ENCODE measurements at regions not wholly inside any gene's neighbourhood (a gene's known extent, or its start where the extent isn't known, plus 50 kb on each side); places are given as distances from the start of the nearest gene placed in this dataset.

- H3K9me3 Mint-ChIP-seq (ENCODE audit: insufficient read depth), result peaks cover 6% of the 10 kb centered on the region
- Histone ChIP-seq H3K79me2 (ENCODE audit: control insufficient read depth, insufficient read depth, low read length) (no peaks in the 10 kb centered on the region), H3K9ac (ENCODE audit: low read length) (no peak overlapping the region), H3K9me3 (ENCODE audit: control extremely low read depth in 1 of 3, control insufficient read depth in 2 of 3, insufficient read depth in 1 of 3, low read length in 2 of 3) (peaks cover 0 to 8% (median 0%) of the 10 kb centered on the region in 3 donors), H2AFZ (ENCODE audit: insufficient read depth, low read depth, low read length, poor library complexity, severe bottlenecking) (no peak overlapping the region), H3K36me3 (replicated peaks in 1 of 2; ENCODE audit: control extremely low read depth in 1 of 2, control insufficient read depth in 1 of 2, extremely low read depth in 1 of 2, insufficient read depth in 2 of 2, low read length in 1 of 2) (no peaks in the 10 kb centered on the region), H3K27ac (ENCODE audit: low read length in 2 of 2) (no peak overlapping the region), H3K4me1 (ENCODE audit: control insufficient read depth in 2 of 2, insufficient read depth in 2 of 2, low read length in 2 of 2) (no peaks in the 10 kb centered on the region), H3K4me2 (replicated peaks; ENCODE audit: low read depth, low read length, poor library complexity, severe bottlenecking) (no peak overlapping the region), H3K27me3 (replicated peaks in 1 of 4; ENCODE audit: control extremely low read depth in 1 of 4, control insufficient read depth in 3 of 4, insufficient read depth in 4 of 4, low read length in 3 of 4) (no peaks in the 10 kb centered on the region), H4K20me1 (ENCODE audit: control insufficient read depth, insufficient read depth, low read length, poor library complexity, severe bottlenecking) (no peaks in the 10 kb centered on the region), H3K4me3 (ENCODE audit: control extremely low read depth in 1 of 5, extremely low read depth in 1 of 5, insufficient read depth in 1 of 5, low read depth in 2 of 5, low read length in 4 of 5) (no peak overlapping the region)
- intact Hi-C loops (cut with micrococcal nuclease), result no loop called here
- WGBS (ENCODE audit: insufficient coverage), result 94% methylated on average over 4 of the region's 4 CpGs
- DNase-seq (no peak), ATAC-seq (ENCODE audit: low read depth) (no peak)
- TF ChIP-seq EZH2 (IDR thresholded peaks at IDR 0.05; ENCODE audit: borderline replicate concordance, insufficient read depth, low read depth, low read length, poor library complexity, severe bottlenecking) (no peak), CTCF (IDR thresholded peaks at IDR 0.05) (no peak)
- CTCF ChIA-PET, result no interaction called here
- H3K27ac Mint-ChIP-seq, result no peak overlapping the region
- peaks cover 10% of the 10 kb centered on the region for H3K27me3 Mint-ChIP-seq
- POLR2A ChIA-PET, result no interaction called here
- no peaks in the 10 kb centered on the region for H3K4me1 Mint-ChIP-seq
- no peak overlapping the region for H3K4me3 Mint-ChIP-seq
These were observed 87.1 kb upstream of the IPO5 start for GRCh38 chr13:97866346-97866745.

GRCh38 chr13:97866751-97867150, 86.7 kb upstream of the IPO5 start:
- H4K20me1 ChIP-seq (ENCODE audit: control insufficient read depth, insufficient read depth, low read length, poor library complexity, severe bottlenecking), result no peaks in the 10 kb centered on the region
- Mint-ChIP-seq H3K27ac (no peak overlapping the region), H3K27me3 (peaks cover 10% of the 10 kb centered on the region), H3K4me1 (no peaks in the 10 kb centered on the region), H3K4me3 (no peak overlapping the region), H3K9me3 (ENCODE audit: insufficient read depth) (peaks cover 6% of the 10 kb centered on the region)
- CTCF ChIA-PET, result no interaction called here
- H3K27me3 ChIP-seq (replicated peaks in 1 of 4; ENCODE audit: control extremely low read depth in 1 of 4, control insufficient read depth in 3 of 4, insufficient read depth in 4 of 4, low read length in 3 of 4), result no peaks in the 10 kb centered on the region
- no peaks in the 10 kb centered on the region for H3K36me3 ChIP-seq (replicated peaks in 1 of 2; ENCODE audit: control extremely low read depth in 1 of 2, control insufficient read depth in 1 of 2, extremely low read depth in 1 of 2, insufficient read depth in 2 of 2, low read length in 1 of 2)
- H3K4me1 ChIP-seq (ENCODE audit: control insufficient read depth in 2 of 2, insufficient read depth in 2 of 2, low read length in 2 of 2), result no peaks in the 10 kb centered on the region
- POLR2A ChIA-PET, result no interaction called here
- peaks cover 0 to 8% (median 0%) of the 10 kb centered on the region in 3 donors for H3K9me3 ChIP-seq (ENCODE audit: control extremely low read depth in 1 of 3, control insufficient read depth in 2 of 3, insufficient read depth in 1 of 3, low read length in 2 of 3)
- H3K79me2 ChIP-seq (ENCODE audit: control insufficient read depth, insufficient read depth, low read length), result no peaks in the 10 kb centered on the region
- intact Hi-C loops (cut with micrococcal nuclease), result no loop called here
- H3K9ac ChIP-seq (ENCODE audit: low read length), result no peak overlapping the region
- no peak for TF ChIP-seq EZH2 (IDR thresholded peaks at IDR 0.05; ENCODE audit: borderline replicate concordance, insufficient read depth, low read depth, low read length, poor library complexity, severe bottlenecking)
- no peak for TF ChIP-seq CTCF (IDR thresholded peaks at IDR 0.05)
- H3K4me3 ChIP-seq (ENCODE audit: control extremely low read depth in 1 of 5, extremely low read depth in 1 of 5, insufficient read depth in 1 of 5, low read depth in 2 of 5, low read length in 4 of 5), result no peak overlapping the region
- no peak overlapping the region for H2AFZ ChIP-seq (ENCODE audit: insufficient read depth, low read depth, low read length, poor library complexity, severe bottlenecking)
- WGBS (ENCODE audit: insufficient coverage), result no CpG with 5 or more reads among the region's 3 CpGs
- no peak overlapping the region for H3K4me2 ChIP-seq (replicated peaks; ENCODE audit: low read depth, low read length, poor library complexity, severe bottlenecking)
- H3K27ac ChIP-seq (ENCODE audit: low read length in 2 of 2), result no peak overlapping the region
- DNase-seq (no peak), ATAC-seq (ENCODE audit: low read depth) (no peak)

Measured in B cell (primary cell).